GM12892 (cell line): ENCODE measurements at regions not wholly inside any gene's neighbourhood (a gene's known extent, or its start where the extent isn't known, plus 50 kb on each side); places are given as distances from the start of the nearest gene placed in this dataset.

ENCODE experiments used
- DNase-seq: peaks from one replicate; pipeline ENCODE4 v3.0.0; 2011; ENCODE audit not compliant: insufficient read length
- FAIRE-seq: peaks from 2 replicates; lab custom pipeline; 2011; peaks lifted over from hg19 to GRCh38; lab: Jason Lieb, UNC
- POLR2A ChIP-seq: IDR thresholded peaks from 2 replicates; pipeline ENCODE4 v1.6.1; 2011; ENCODE audit warnings: low read depth, low read length, control low read depth
- POLR2AphosphoS5 ChIP-seq: IDR thresholded peaks from 2 replicates; pipeline ENCODE4 v1.6.1; 2011; ENCODE audit warnings: low read depth, low read length, control low read depth
- TAF1 ChIP-seq: IDR thresholded peaks from 2 replicates; pipeline ENCODE4 v1.6.1; 2011; ENCODE audit warnings: low read depth, mild to moderate bottlenecking, control low read depth, low read length, borderline replicate concordance

GRCh38 chr1:59032228-59032627 lies 248.4 kb upstream of the JUN start:
- no peak for TF ChIP-seq POLR2AphosphoS5
- TF ChIP-seq POLR2A = no peak
- TF ChIP-seq TAF1 = no peak
- no peak for DNase-seq
- no peak for FAIRE-seq

GRCh38 chr1:59033761-59034160 lies 249.9 kb upstream of the JUN start:
- FAIRE-seq (no peak), DNase-seq (no peak)
- no peak for TF ChIP-seq POLR2AphosphoS5
- TF ChIP-seq TAF1 = no peak
- no peak for TF ChIP-seq POLR2A

- TF ChIP-seq POLR2AphosphoS5 = no peak
- TF ChIP-seq POLR2A = no peak
- TF ChIP-seq TAF1 = no peak
- FAIRE-seq = no peak
Observed at GRCh38 chr1:59034925-59035324, 251.1 kb upstream of the JUN start.

GRCh38 chr1:59039551-59039950 lies 255.7 kb upstream of the JUN start:
- TF ChIP-seq TAF1 = no peak
- no peak for TF ChIP-seq POLR2AphosphoS5
- no peak for TF ChIP-seq POLR2A
- no peak for DNase-seq
- FAIRE-seq = no peak

More at GRCh38 chr1:59034925-59035324, 251.1 kb upstream of the JUN start:
- DNase-seq = no peak

GRCh38 chr1:59040486-59040885 lies 256.4 kb upstream of the FGGY start:
- TF ChIP-seq POLR2A (no peak), POLR2AphosphoS5 (no peak), TAF1 (no peak)
- no peak for FAIRE-seq

GRCh38 chr1:59041646-59042277 lies 255.1 kb upstream of the FGGY start:
- FAIRE-seq (no peak), DNase-seq (no peak)
- no peak for TF ChIP-seq POLR2AphosphoS5
- TF ChIP-seq POLR2A = no peak
- TF ChIP-seq TAF1 = no peak

More at GRCh38 chr1:59040486-59040885, 256.4 kb upstream of the FGGY start:
- DNase-seq = no peak

GRCh38 chr1:59043796-59044195 lies 253.1 kb upstream of the FGGY start:
- FAIRE-seq (no peak), DNase-seq (no peak)
- no peak for TF ChIP-seq POLR2AphosphoS5
- TF ChIP-seq TAF1 = no peak
- TF ChIP-seq POLR2A = no peak

GRCh38 chr1:59044535-59045121 lies 252.3 kb upstream of the FGGY start:
- FAIRE-seq (no peak), DNase-seq (no peak)
- no peak for TF ChIP-seq TAF1
- TF ChIP-seq POLR2A = no peak
- TF ChIP-seq POLR2AphosphoS5 = no peak

GRCh38 chr1:59045137-59045536 lies 251.8 kb upstream of the FGGY start:
- FAIRE-seq (peak; percentile 30), DNase-seq (no peak)

GRCh38 chr1:59045636-59046035 lies 251.3 kb upstream of the FGGY start:
- FAIRE-seq (no peak), DNase-seq (no peak)
- no peak for TF ChIP-seq TAF1
- no peak for TF ChIP-seq POLR2A
- TF ChIP-seq POLR2AphosphoS5 = no peak

More at GRCh38 chr1:59045137-59045536, 251.8 kb upstream of the FGGY start:
- TF ChIP-seq POLR2A = no peak

GRCh38 chr1:59046134-59046533 lies 250.8 kb upstream of the FGGY start:
- no peak for DNase-seq
- TF ChIP-seq TAF1 = no peak
- no peak for TF ChIP-seq POLR2A
- TF ChIP-seq POLR2AphosphoS5 = no peak
- FAIRE-seq = no peak

- FAIRE-seq (peak; percentile 90), DNase-seq (peak; percentile 48)
- TF ChIP-seq POLR2AphosphoS5 (no peak), TAF1 (no peak), POLR2A (no peak)
Observed at GRCh38 chr1:59046730-59047157, 250.2 kb upstream of the FGGY start.

- no peak for FAIRE-seq
- DNase-seq = no peak
- TF ChIP-seq POLR2AphosphoS5 = no peak
- TF ChIP-seq POLR2A = no peak
- no peak for TF ChIP-seq TAF1
Observed at GRCh38 chr1:59051007-59051406, 245.9 kb upstream of the FGGY start.

- no peak for TF ChIP-seq POLR2A
- no peak for TF ChIP-seq POLR2AphosphoS5
- TF ChIP-seq TAF1 = no peak
- DNase-seq = no peak
- no peak for FAIRE-seq
Observed at GRCh38 chr1:59052166-59052590, 244.7 kb upstream of the FGGY start.
